DOHH2 (cell line): ENCODE measurements at regions not wholly inside any gene's neighbourhood (a gene's known extent, or its start where the extent isn't known, plus 50 kb on each side); places are given as distances from the start of the nearest gene placed in this dataset.

Experiments used
- CTCF ChIP-seq: fragments of 200-600 bp; sonication (generic); IDR thresholded peaks from one replicate; pipeline ENCODE4 v1.5.1; 2014; ENCODE audit warnings: antibody characterized with exemption, mild to moderate bottlenecking, low read depth, low read length; ENCODE audit not compliant: poor library complexity, severe bottlenecking
- EZH2phosphoT487 ChIP-seq: fragments of 200-600 bp; sonication (generic); IDR thresholded peaks from 2 replicates; pipeline ENCODE4 v1.6.1; 2017; ENCODE audit warnings: borderline replicate concordance, mild to moderate bottlenecking, antibody characterized with exemption, low read length, moderate library complexity, mixed read lengths

- TF ChIP-seq CTCF (no peak), EZH2phosphoT487 (no peak)
Observed at GRCh38 chr13:50244713-50245574, 229.7 kb downstream of the KCNRG start.
